Gastroesophageal sphincter (tissue), 3 donors: ENCODE measurements at regions not wholly inside any gene's neighbourhood (a gene's known extent, or its start where the extent isn't known, plus 50 kb on each side); places are given as distances from the start of the nearest gene placed in this dataset.

Experiments used
- EP300 ChIP-seq: sonication (generic); formaldehyde crosslinking; IDR thresholded peaks from one replicate; pipeline ENCODE4 v1.6.1; 2017; ENCODE audit warnings: antibody characterized with exemption, mild to moderate bottlenecking
- POLR2A ChIP-seq, 2 donors: fragments of 450-650 bp; IDR thresholded peaks; one replicate each; pipeline ENCODE4 v1.6.1; 2017; ENCODE audit warnings: antibody characterized with exemption in 2 of 2, mild to moderate bottlenecking in 2 of 2, moderate library complexity in 1 of 2
- POLR2AphosphoS5 ChIP-seq: sonication (generic); formaldehyde crosslinking; IDR thresholded peaks from one replicate; pipeline ENCODE4 v1.6.1; 2017; ENCODE audit warnings: antibody characterized with exemption
- TF ChIP-seq, protein P1 (sequence below), 4 experiments: fragments of 200-600 bp in 2 of 4; fragments of 450-650 bp in 2 of 4; sonication (generic) in 1 of 4; IDR thresholded peaks; one replicate each; pipeline ENCODE4 v1.5.1; 2017 to 2019; ENCODE audit warnings: antibody characterized with exemption in 4 of 4, mild to moderate bottlenecking in 2 of 4, moderate library complexity in 2 of 4

GRCh38 chr10:57993302-57993701, 274.4 kb downstream of the IPMK start:
- TF ChIP-seq, protein P1, sequence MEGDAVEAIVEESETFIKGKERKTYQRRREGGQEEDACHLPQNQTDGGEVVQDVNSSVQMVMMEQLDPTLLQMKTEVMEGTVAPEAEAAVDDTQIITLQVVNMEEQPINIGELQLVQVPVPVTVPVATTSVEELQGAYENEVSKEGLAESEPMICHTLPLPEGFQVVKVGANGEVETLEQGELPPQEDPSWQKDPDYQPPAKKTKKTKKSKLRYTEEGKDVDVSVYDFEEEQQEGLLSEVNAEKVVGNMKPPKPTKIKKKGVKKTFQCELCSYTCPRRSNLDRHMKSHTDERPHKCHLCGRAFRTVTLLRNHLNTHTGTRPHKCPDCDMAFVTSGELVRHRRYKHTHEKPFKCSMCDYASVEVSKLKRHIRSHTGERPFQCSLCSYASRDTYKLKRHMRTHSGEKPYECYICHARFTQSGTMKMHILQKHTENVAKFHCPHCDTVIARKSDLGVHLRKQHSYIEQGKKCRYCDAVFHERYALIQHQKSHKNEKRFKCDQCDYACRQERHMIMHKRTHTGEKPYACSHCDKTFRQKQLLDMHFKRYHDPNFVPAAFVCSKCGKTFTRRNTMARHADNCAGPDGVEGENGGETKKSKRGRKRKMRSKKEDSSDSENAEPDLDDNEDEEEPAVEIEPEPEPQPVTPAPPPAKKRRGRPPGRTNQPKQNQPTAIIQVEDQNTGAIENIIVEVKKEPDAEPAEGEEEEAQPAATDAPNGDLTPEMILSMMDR (IDR thresholded peaks at IDR 0.05): no peak
- no peak for TF ChIP-seq POLR2A (IDR thresholded peaks at IDR 0.05)
- no peak for TF ChIP-seq EP300
- TF ChIP-seq POLR2AphosphoS5: no peak
